ENCODE measurements at regions not wholly inside any gene's neighbourhood (a gene's known extent, or its start where the extent isn't known, plus 50 kb on each side); places are given as distances from the start of the nearest gene placed in this dataset.

GRCh38 chr6:140071601-140072062, 697.2 kb upstream of the CITED2 start:
- H3K9me3 ChIP-seq (ENCODE audit: control insufficient read depth in 2 of 2, insufficient read depth in 1 of 2, low read length in 1 of 2): no peaks in the 10 kb centered on the region
- H3K4me3 ChIP-seq (ENCODE audit: low read length in 2 of 2): no peak overlapping the region
- H3K27me3 ChIP-seq (ENCODE audit: control insufficient read depth in 2 of 2, insufficient read depth in 1 of 2, low read length in 1 of 2): no peaks in the 10 kb centered on the region
- no peak for DNase-seq (ENCODE audit: low read depth in 6 of 9, low spot score in 9 of 9)
- H3K27ac ChIP-seq (ENCODE audit: low read depth in 1 of 2, low read length in 1 of 2): no peak overlapping the region
- 97% methylated on average over 1 of the region's 1 CpG for WGBS
- no peaks in the 10 kb centered on the region for H3K4me1 ChIP-seq (ENCODE audit: control insufficient read depth in 2 of 2, insufficient read depth in 2 of 2, low read length in 2 of 2)
- no peaks in the 10 kb centered on the region for H3K36me3 ChIP-seq (ENCODE audit: control insufficient read depth in 2 of 2, insufficient read depth in 2 of 2, low read length in 1 of 2)

DNA sequence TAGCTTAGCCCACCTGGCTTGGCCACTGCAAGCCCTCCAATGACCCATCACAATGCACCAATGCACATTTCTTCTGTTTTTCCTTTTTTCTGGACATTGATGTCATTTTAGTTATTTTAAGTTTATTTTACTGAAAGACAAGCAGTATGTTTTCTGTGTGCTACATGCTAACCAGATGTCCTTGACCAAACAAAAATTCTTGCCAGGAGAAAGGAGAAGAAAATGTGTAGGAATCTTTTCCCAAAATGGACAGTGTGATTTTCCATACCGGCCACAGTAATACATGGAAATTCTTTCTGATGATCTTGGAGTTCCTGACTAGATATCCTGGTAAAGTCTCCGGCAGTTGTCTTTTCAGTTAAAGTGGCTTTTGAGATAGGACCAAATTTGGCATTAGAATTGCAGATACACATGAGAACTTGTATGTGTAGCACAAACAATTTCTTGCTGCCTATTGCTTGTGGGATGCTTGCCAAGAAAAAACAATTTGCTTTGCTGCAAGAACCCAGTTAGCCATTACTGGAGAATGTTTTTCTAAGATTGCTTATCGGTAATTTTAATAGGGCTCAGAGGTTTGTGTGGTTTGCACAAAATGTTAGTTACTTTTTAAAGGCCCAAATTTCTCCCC, 696.5 kb upstream of the CITED2 start:
- Histone ChIP-seq H3K4me3 (ENCODE audit: low read length in 2 of 2) (no peak overlapping the region), H3K27me3 (ENCODE audit: control insufficient read depth in 2 of 2, insufficient read depth in 1 of 2, low read length in 1 of 2) (no peaks in the 10 kb centered on the region), H3K27ac (ENCODE audit: low read depth in 1 of 2, low read length in 1 of 2) (no peak overlapping the region), H3K4me1 (ENCODE audit: control insufficient read depth in 2 of 2, insufficient read depth in 2 of 2, low read length in 2 of 2) (no peaks in the 10 kb centered on the region), H3K9me3 (ENCODE audit: control insufficient read depth in 2 of 2, insufficient read depth in 1 of 2, low read length in 1 of 2) (no peaks in the 10 kb centered on the region), H3K36me3 (ENCODE audit: control insufficient read depth in 2 of 2, insufficient read depth in 2 of 2, low read length in 1 of 2) (no peaks in the 10 kb centered on the region)
- WGBS: 93% methylated on average over 3 of the region's 3 CpGs
- no peak for DNase-seq (ENCODE audit: low read depth in 6 of 9, low spot score in 9 of 9)

GRCh38 chr6:140069576-140069975, 695.1 kb upstream of the CITED2 start:
- Histone ChIP-seq H3K9me3 (ENCODE audit: control insufficient read depth in 2 of 2, insufficient read depth in 1 of 2, low read length in 1 of 2) (no peaks in the 10 kb centered on the region), H3K27me3 (ENCODE audit: control insufficient read depth in 2 of 2, insufficient read depth in 1 of 2, low read length in 1 of 2) (no peaks in the 10 kb centered on the region), H3K4me3 (ENCODE audit: low read length in 2 of 2) (no peak overlapping the region), H3K36me3 (ENCODE audit: control insufficient read depth in 2 of 2, insufficient read depth in 2 of 2, low read length in 1 of 2) (no peaks in the 10 kb centered on the region), H3K4me1 (ENCODE audit: control insufficient read depth in 2 of 2, insufficient read depth in 2 of 2, low read length in 2 of 2) (no peaks in the 10 kb centered on the region), H3K27ac (ENCODE audit: low read depth in 1 of 2, low read length in 1 of 2) (no peak overlapping the region)
- DNase-seq (ENCODE audit: low read depth in 6 of 9, low spot score in 9 of 9): no peak

GRCh38 chr6:140068801-140069200, 694.4 kb upstream of the CITED2 start:
- Histone ChIP-seq H3K9me3 (ENCODE audit: control insufficient read depth in 2 of 2, insufficient read depth in 1 of 2, low read length in 1 of 2) (no peaks in the 10 kb centered on the region), H3K27me3 (ENCODE audit: control insufficient read depth in 2 of 2, insufficient read depth in 1 of 2, low read length in 1 of 2) (no peaks in the 10 kb centered on the region), H3K36me3 (ENCODE audit: control insufficient read depth in 2 of 2, insufficient read depth in 2 of 2, low read length in 1 of 2) (no peaks in the 10 kb centered on the region), H3K27ac (ENCODE audit: low read depth in 1 of 2, low read length in 1 of 2) (no peak overlapping the region), H3K4me3 (ENCODE audit: low read length in 2 of 2) (no peak overlapping the region), H3K4me1 (ENCODE audit: control insufficient read depth in 2 of 2, insufficient read depth in 2 of 2, low read length in 2 of 2) (no peaks in the 10 kb centered on the region)
- WGBS: 94% methylated on average over 3 of the region's 3 CpGs
- no peak for DNase-seq (ENCODE audit: low read depth in 6 of 9, low spot score in 9 of 9)

DNA sequence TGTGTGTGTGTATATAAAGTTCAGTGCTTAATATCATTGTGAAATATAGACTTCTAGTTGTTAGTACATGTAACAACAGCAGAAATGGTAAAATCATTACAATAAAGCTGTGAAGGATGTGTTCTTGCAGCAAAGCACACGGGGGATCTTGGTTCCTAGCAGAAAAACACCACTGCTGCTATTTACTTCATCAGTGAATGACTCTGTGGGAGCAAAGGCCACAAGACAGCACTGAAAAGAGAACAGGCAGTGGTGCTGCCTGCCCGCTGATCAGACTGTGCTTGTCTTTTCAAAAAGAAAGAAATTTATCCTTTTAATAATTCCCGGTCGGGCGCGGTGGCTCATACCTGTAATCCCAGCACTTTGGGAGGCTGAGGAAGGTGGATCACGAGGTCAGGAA, 689.9 kb upstream of the CITED2 start:
- WGBS: 98% methylated on average over 7 of the region's 7 CpGs
- no peaks in the 10 kb centered on the region for H3K36me3 ChIP-seq (ENCODE audit: control insufficient read depth in 2 of 2, insufficient read depth in 2 of 2, low read length in 1 of 2)

GRCh38 chr6:140063021-140063399, 688.6 kb upstream of the CITED2 start:
- Histone ChIP-seq H3K9me3 (ENCODE audit: control insufficient read depth in 2 of 2, insufficient read depth in 1 of 2, low read length in 1 of 2) (no peaks in the 10 kb centered on the region), H3K4me1 (ENCODE audit: control insufficient read depth in 2 of 2, insufficient read depth in 2 of 2, low read length in 2 of 2) (no peaks in the 10 kb centered on the region), H3K36me3 (ENCODE audit: control insufficient read depth in 2 of 2, insufficient read depth in 2 of 2, low read length in 1 of 2) (no peaks in the 10 kb centered on the region), H3K4me3 (ENCODE audit: low read length in 2 of 2) (no peak overlapping the region), H3K27me3 (ENCODE audit: control insufficient read depth in 2 of 2, insufficient read depth in 1 of 2, low read length in 1 of 2) (no peaks in the 10 kb centered on the region), H3K27ac (ENCODE audit: low read depth in 1 of 2, low read length in 1 of 2) (no peak overlapping the region)
- no peak for DNase-seq (ENCODE audit: low read depth in 6 of 9, low spot score in 9 of 9)

More for the DNA sequence above, 689.9 kb upstream of the CITED2 start:
- no peak for DNase-seq (ENCODE audit: low read depth in 6 of 9, low spot score in 9 of 9)
- Histone ChIP-seq H3K27me3 (ENCODE audit: control insufficient read depth in 2 of 2, insufficient read depth in 1 of 2, low read length in 1 of 2) (no peaks in the 10 kb centered on the region), H3K9me3 (ENCODE audit: control insufficient read depth in 2 of 2, insufficient read depth in 1 of 2, low read length in 1 of 2) (no peaks in the 10 kb centered on the region), H3K27ac (ENCODE audit: low read depth in 1 of 2, low read length in 1 of 2) (no peak overlapping the region), H3K4me3 (ENCODE audit: low read length in 2 of 2) (no peak overlapping the region), H3K4me1 (ENCODE audit: control insufficient read depth in 2 of 2, insufficient read depth in 2 of 2, low read length in 2 of 2) (no peaks in the 10 kb centered on the region)

DNA sequence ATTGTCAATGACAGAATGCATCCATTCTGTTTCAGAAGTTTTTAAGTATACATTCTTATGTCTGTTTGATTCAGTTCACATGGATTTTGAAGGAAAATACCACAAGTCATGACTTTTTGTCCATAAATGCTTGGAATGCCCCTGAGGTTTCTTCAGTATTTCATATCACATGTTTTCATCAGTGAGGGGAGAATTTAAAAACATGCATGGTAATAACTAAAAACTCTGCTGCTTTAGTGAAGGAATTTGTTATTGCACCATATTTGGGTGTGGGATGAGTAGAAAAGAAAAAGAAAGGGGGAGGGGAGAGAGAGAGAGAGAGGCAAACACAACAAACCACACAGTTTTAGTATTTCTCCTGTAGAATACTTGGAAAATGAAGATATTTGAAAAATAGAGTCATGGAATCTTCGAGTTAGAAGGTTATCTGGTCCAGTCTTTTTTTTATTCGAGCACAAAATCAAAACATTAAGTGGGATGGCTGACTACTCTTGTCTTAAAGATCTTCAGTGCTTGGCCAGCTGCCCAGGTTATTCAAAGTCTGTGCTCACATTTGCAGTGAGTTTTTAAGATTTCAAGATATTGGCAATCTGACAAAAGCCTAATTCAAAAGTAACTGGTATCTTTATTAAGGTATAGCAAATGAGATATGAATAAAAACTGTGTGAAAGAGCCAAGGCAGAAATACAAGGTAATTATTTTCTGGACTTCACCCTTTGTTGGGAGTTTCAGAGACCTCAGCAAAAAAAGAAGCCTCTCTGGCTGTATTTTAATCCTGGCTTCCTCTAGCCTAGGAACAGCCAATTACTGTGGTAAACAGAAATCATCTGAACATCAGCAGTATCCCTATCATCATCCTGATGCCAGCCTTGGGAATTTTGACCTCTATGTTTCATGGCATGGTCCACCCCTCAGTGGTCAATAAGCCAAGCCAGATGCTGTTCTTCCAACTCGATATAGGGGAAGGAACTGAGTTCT, 687.9 kb upstream of the CITED2 start:
- Histone ChIP-seq H3K36me3 (ENCODE audit: control insufficient read depth in 2 of 2, insufficient read depth in 2 of 2, low read length in 1 of 2) (no peaks in the 10 kb centered on the region), H3K27me3 (ENCODE audit: control insufficient read depth in 2 of 2, insufficient read depth in 1 of 2, low read length in 1 of 2) (no peaks in the 10 kb centered on the region), H3K4me1 (ENCODE audit: control insufficient read depth in 2 of 2, insufficient read depth in 2 of 2, low read length in 2 of 2) (no peaks in the 10 kb centered on the region), H3K27ac (ENCODE audit: low read depth in 1 of 2, low read length in 1 of 2) (no peak overlapping the region), H3K4me3 (ENCODE audit: low read length in 2 of 2) (no peak overlapping the region), H3K9me3 (ENCODE audit: control insufficient read depth in 2 of 2, insufficient read depth in 1 of 2, low read length in 1 of 2) (no peaks in the 10 kb centered on the region)
- DNase-seq (ENCODE audit: low read depth in 6 of 9, low spot score in 9 of 9): no peak
- 87% methylated on average over 3 of the region's 3 CpGs for WGBS

DNA sequence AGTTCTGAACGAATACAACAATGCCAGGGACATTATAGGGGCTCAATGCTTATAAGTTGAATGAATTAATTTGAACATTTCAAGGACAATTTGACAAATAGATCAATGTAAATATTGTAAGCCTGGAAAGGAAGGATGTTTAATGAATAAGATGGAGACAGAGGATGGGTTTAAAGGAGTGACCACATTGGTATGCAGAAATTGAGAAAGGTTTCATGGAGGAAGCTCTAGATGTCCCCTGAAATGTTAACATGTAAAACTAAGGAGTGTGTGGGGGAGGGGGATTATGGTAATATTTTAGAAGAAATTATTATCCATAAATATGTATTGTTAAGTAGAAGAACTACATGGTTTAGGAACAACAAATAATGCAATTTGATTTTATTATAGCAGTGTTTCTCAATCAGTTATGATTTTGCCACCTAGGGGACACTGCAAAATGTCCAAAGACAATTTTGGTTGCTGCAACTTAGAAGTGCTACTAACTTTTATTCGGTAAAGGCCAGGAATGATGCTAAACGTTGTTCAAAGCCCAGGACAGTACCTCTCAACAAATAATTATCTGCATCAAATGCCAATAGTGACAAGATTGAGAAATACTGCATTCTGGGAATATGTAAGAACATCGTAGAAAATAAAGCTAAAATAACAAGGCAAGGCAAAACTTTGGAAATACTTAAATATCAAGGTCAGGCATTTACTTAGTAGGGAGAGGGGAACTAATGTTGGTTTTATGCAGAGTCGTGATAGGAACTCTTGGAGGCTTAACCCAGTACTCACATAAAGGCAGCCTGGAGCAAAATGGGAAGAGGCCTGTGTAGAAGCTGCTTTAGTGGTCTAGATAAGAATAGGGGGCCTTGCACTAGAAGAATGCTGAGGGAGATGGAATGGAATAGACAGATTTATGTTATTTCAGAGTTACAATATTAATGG, 686.9 kb upstream of the CITED2 start:
- H3K4me3 ChIP-seq (ENCODE audit: low read length in 2 of 2): no peak overlapping the region
- WGBS: 93% methylated on average over 5 of the region's 5 CpGs
- H3K36me3 ChIP-seq (ENCODE audit: control insufficient read depth in 2 of 2, insufficient read depth in 2 of 2, low read length in 1 of 2): no peaks in the 10 kb centered on the region
- H3K4me1 ChIP-seq (ENCODE audit: control insufficient read depth in 2 of 2, insufficient read depth in 2 of 2, low read length in 2 of 2): no peaks in the 10 kb centered on the region
- no peaks in the 10 kb centered on the region for H3K9me3 ChIP-seq (ENCODE audit: control insufficient read depth in 2 of 2, insufficient read depth in 1 of 2, low read length in 1 of 2)
- no peaks in the 10 kb centered on the region for H3K27me3 ChIP-seq (ENCODE audit: control insufficient read depth in 2 of 2, insufficient read depth in 1 of 2, low read length in 1 of 2)
- H3K27ac ChIP-seq (ENCODE audit: low read depth in 1 of 2, low read length in 1 of 2): no peak overlapping the region
- no peak for DNase-seq (ENCODE audit: low read depth in 6 of 9, low spot score in 9 of 9)

All from thymus (tissue), 11 donors.